ENCODE measurements at regions not wholly inside any gene's neighbourhood (a gene's known extent, or its start where the extent isn't known, plus 50 kb on each side); places are given as distances from the start of the nearest gene placed in this dataset.

- H3K27me3 ChIP-seq (ENCODE audit: control insufficient read depth, insufficient read depth) = no peaks in the 10 kb centered on the region
- no peak overlapping the region for H3K27ac ChIP-seq (ENCODE audit: low read length)
- no peaks in the 10 kb centered on the region for H3K9me3 ChIP-seq (ENCODE audit: control insufficient read depth, low read length)
- peaks cover 2% of the 10 kb centered on the region for H3K4me1 ChIP-seq (ENCODE audit: control insufficient read depth, insufficient read depth, low read length)
- intact Hi-C loops (cut with DNase I) = no loop called here
- ATAC-seq = no peak
- no peak for DNase-seq
- H3K4me3 ChIP-seq (ENCODE audit: low read length) = no peak overlapping the region
Measured at GRCh38 chr2:53442093-53442492, 325.5 kb upstream of the CHAC2 start.

- Histone ChIP-seq H3K4me3 (ENCODE audit: low read length) (no peak overlapping the region), H3K27me3 (ENCODE audit: control insufficient read depth, insufficient read depth) (no peaks in the 10 kb centered on the region), H3K9me3 (ENCODE audit: control insufficient read depth, low read length) (no peaks in the 10 kb centered on the region), H3K4me1 (ENCODE audit: control insufficient read depth, insufficient read depth, low read length) (peaks cover 2% of the 10 kb centered on the region), H3K27ac (ENCODE audit: low read length) (no peak overlapping the region)
- 87% methylated on average over 1 of the region's 1 CpG for WGBS
- intact Hi-C loops (cut with DNase I) = no loop called here
- DNase-seq (no peak), ATAC-seq (no peak)
Measured at GRCh38 chr2:53438692-53439091, 328.9 kb upstream of the CHAC2 start.

GRCh38 chr2:53438100-53438499 lies 329.5 kb upstream of the CHAC2 start:
- Histone ChIP-seq H3K4me1 (ENCODE audit: control insufficient read depth, insufficient read depth, low read length) (peaks cover 2% of the 10 kb centered on the region), H3K27me3 (ENCODE audit: control insufficient read depth, insufficient read depth) (no peaks in the 10 kb centered on the region), H3K27ac (ENCODE audit: low read length) (no peak overlapping the region), H3K4me3 (ENCODE audit: low read length) (no peak overlapping the region), H3K9me3 (ENCODE audit: control insufficient read depth, low read length) (no peaks in the 10 kb centered on the region)
- ATAC-seq (peak in 1 of 2 donors; percentile 31), DNase-seq (no peak)
- 42% methylated on average over 1 of the region's 1 CpG for WGBS
- intact Hi-C loops (cut with DNase I) = no loop called here

GRCh38 chr2:53437371-53437770 lies 330.2 kb upstream of the CHAC2 start:
- Histone ChIP-seq H3K4me1 (ENCODE audit: control insufficient read depth, insufficient read depth, low read length) (peaks cover 2% of the 10 kb centered on the region), H3K4me3 (ENCODE audit: low read length) (no peak overlapping the region), H3K9me3 (ENCODE audit: control insufficient read depth, low read length) (no peaks in the 10 kb centered on the region), H3K27ac (ENCODE audit: low read length) (no peak overlapping the region), H3K27me3 (ENCODE audit: control insufficient read depth, insufficient read depth) (no peaks in the 10 kb centered on the region)
- WGBS = 93% methylated on average over 2 of the region's 2 CpGs
- ATAC-seq = no peak
- intact Hi-C loops (cut with DNase I) = no loop called here
- DNase-seq = no peak

- H3K9me3 ChIP-seq (ENCODE audit: control insufficient read depth, low read length) = no peaks in the 10 kb centered on the region
- 96% methylated on average over 4 of the region's 4 CpGs for WGBS
- intact Hi-C loops (cut with DNase I) = no loop called here
Measured at GRCh38 chr2:53436882-53437281, 330.7 kb upstream of the CHAC2 start.

GRCh38 chr2:53435610-53436009 lies 332.0 kb upstream of the CHAC2 start:
- no peak overlapping the region for H3K4me3 ChIP-seq (ENCODE audit: low read length)
- H3K9me3 ChIP-seq (ENCODE audit: control insufficient read depth, low read length) = no peaks in the 10 kb centered on the region
- intact Hi-C loops (cut with DNase I) = no loop called here
- no peak for DNase-seq
- no peak overlapping the region for H3K27ac ChIP-seq (ENCODE audit: low read length)
- 61% methylated on average over 2 of the region's 2 CpGs for WGBS
- H3K27me3 ChIP-seq (ENCODE audit: control insufficient read depth, insufficient read depth) = no peaks in the 10 kb centered on the region
- ATAC-seq = no peak
- peaks cover 2% of the 10 kb centered on the region for H3K4me1 ChIP-seq (ENCODE audit: control insufficient read depth, insufficient read depth, low read length)

More at GRCh38 chr2:53436882-53437281, 330.7 kb upstream of the CHAC2 start:
- Histone ChIP-seq H3K27me3 (ENCODE audit: control insufficient read depth, insufficient read depth) (no peaks in the 10 kb centered on the region), H3K4me3 (ENCODE audit: low read length) (no peak overlapping the region), H3K27ac (ENCODE audit: low read length) (no peak overlapping the region), H3K4me1 (ENCODE audit: control insufficient read depth, insufficient read depth, low read length) (peaks cover 2% of the 10 kb centered on the region)
- ATAC-seq = no peak
- no peak for DNase-seq

GRCh38 chr2:53434466-53434865 lies 333.1 kb upstream of the CHAC2 start:
- ATAC-seq (no peak), DNase-seq (no peak)
- Histone ChIP-seq H3K9me3 (ENCODE audit: control insufficient read depth, low read length) (no peaks in the 10 kb centered on the region), H3K4me3 (ENCODE audit: low read length) (no peak overlapping the region), H3K27me3 (ENCODE audit: control insufficient read depth, insufficient read depth) (no peaks in the 10 kb centered on the region), H3K27ac (ENCODE audit: low read length) (no peak overlapping the region), H3K4me1 (ENCODE audit: control insufficient read depth, insufficient read depth, low read length) (peaks cover 2% of the 10 kb centered on the region)
- 96% methylated on average over 1 of the region's 1 CpG for whole genome bisulfite sequencing
- intact Hi-C loops (cut with DNase I) = no loop called here

- Histone ChIP-seq H3K27ac (ENCODE audit: low read length) (no peak overlapping the region), H3K27me3 (ENCODE audit: control insufficient read depth, insufficient read depth) (no peaks in the 10 kb centered on the region), H3K4me3 (ENCODE audit: low read length) (no peak overlapping the region), H3K4me1 (ENCODE audit: control insufficient read depth, insufficient read depth, low read length) (peaks cover under 1% of the 10 kb centered on the region), H3K9me3 (ENCODE audit: control insufficient read depth, low read length) (no peaks in the 10 kb centered on the region)
- intact Hi-C loops (cut with DNase I) = no loop called here
- WGBS = 78% methylated on average over 3 of the region's 3 CpGs
- DNase-seq (no peak), ATAC-seq (no peak)
Measured at GRCh38 chr2:53432936-53433335, 334.7 kb upstream of the CHAC2 start.

- 59% methylated on average over 2 of the region's 2 CpGs for WGBS
- H3K4me3 ChIP-seq (ENCODE audit: low read length) = no peak overlapping the region
- intact Hi-C loops (cut with DNase I) = no loop called here
- H3K27me3 ChIP-seq (ENCODE audit: control insufficient read depth, insufficient read depth) = no peaks in the 10 kb centered on the region
- no peak for DNase-seq
- H3K9me3 ChIP-seq (ENCODE audit: control insufficient read depth, low read length) = no peaks in the 10 kb centered on the region
- no peak for ATAC-seq
- no peaks in the 10 kb centered on the region for H3K4me1 ChIP-seq (ENCODE audit: control insufficient read depth, insufficient read depth, low read length)
- no peak overlapping the region for H3K27ac ChIP-seq (ENCODE audit: low read length)
Measured at GRCh38 chr2:53429901-53430300, 337.7 kb upstream of the CHAC2 start.

- Histone ChIP-seq H3K27ac (ENCODE audit: low read length) (no peak overlapping the region), H3K4me1 (ENCODE audit: control insufficient read depth, insufficient read depth, low read length) (no peaks in the 10 kb centered on the region), H3K9me3 (ENCODE audit: control insufficient read depth, low read length) (no peaks in the 10 kb centered on the region), H3K4me3 (ENCODE audit: low read length) (no peak overlapping the region), H3K27me3 (ENCODE audit: control insufficient read depth, insufficient read depth) (no peaks in the 10 kb centered on the region)
- intact Hi-C loops (cut with DNase I) = no loop called here
- DNase-seq (no peak), ATAC-seq (no peak)
- 74% methylated on average over 3 of the region's 3 CpGs for WGBS
Measured at GRCh38 chr2:53424902-53425301, 342.7 kb upstream of the CHAC2 start.

- intact Hi-C loops (cut with DNase I) = no loop called here
- 87% methylated on average over 3 of the region's 3 CpGs for WGBS
- no peak overlapping the region for H3K4me3 ChIP-seq (ENCODE audit: low read length)
- H3K27ac ChIP-seq (ENCODE audit: low read length) = no peak overlapping the region
- H3K9me3 ChIP-seq (ENCODE audit: control insufficient read depth, low read length) = no peaks in the 10 kb centered on the region
- no peaks in the 10 kb centered on the region for H3K27me3 ChIP-seq (ENCODE audit: control insufficient read depth, insufficient read depth)
- ATAC-seq (no peak), DNase-seq (no peak)
- H3K4me1 ChIP-seq (ENCODE audit: control insufficient read depth, insufficient read depth, low read length) = no peaks in the 10 kb centered on the region
Measured at GRCh38 chr2:53423465-53423864, 344.1 kb upstream of the CHAC2 start.

GRCh38 chr2:53422979-53423378 lies 344.6 kb upstream of the CHAC2 start:
- WGBS = 68% methylated on average over 3 of the region's 3 CpGs
- Histone ChIP-seq H3K27ac (ENCODE audit: low read length) (no peak overlapping the region), H3K27me3 (ENCODE audit: control insufficient read depth, insufficient read depth) (no peaks in the 10 kb centered on the region), H3K4me1 (ENCODE audit: control insufficient read depth, insufficient read depth, low read length) (no peaks in the 10 kb centered on the region), H3K4me3 (ENCODE audit: low read length) (no peak overlapping the region), H3K9me3 (ENCODE audit: control insufficient read depth, low read length) (no peaks in the 10 kb centered on the region)
- DNase-seq (no peak), ATAC-seq (peak in 1 of 2 donors; percentile 45)
- intact Hi-C loops (cut with DNase I) = no loop called here
